ENCODE measurements at regions not wholly inside any gene's neighbourhood (a gene's known extent, or its start where the extent isn't known, plus 50 kb on each side); places are given as distances from the start of the nearest gene placed in this dataset.

GRCh38 chr2:118431586-118431985 is 343.3 kb downstream of the INSIG2 start:
- Histone ChIP-seq H3K9me3 (no peaks in the 10 kb centered on the region), H3K4me1 (peaks cover 9% of the 10 kb centered on the region; the same call in 2 of the 3 replicates), H3K4me2 (no peak overlapping the region), H3K27ac (no peak overlapping the region), H3K4me3 (no peak overlapping the region)
- ATAC-seq (no peak), DNase-seq (ENCODE audit: low read depth in 1 of 2, low spot score in 1 of 2) (no peak), FAIRE-seq (no peak)
- WGBS (ENCODE audit: missing lambda C conversion rate): 61% methylated on average over 6 of the region's 6 CpGs
- POLR2A ChIA-PET: no interaction called here
- TF ChIP-seq JUNB (IDR thresholded peaks at IDR 0.05) (no peak), MAZ (IDR thresholded peaks at IDR 0.05; ENCODE audit: borderline replicate concordance, low read depth, low read length) (no peak), ZNF302 (CRISPR knock-in tag; IDR thresholded peaks at IDR 0.05) (no peak), RCOR1 (IDR thresholded peaks at IDR 0.05; ENCODE audit: low read depth, low read length) (no peak), HMGXB4 (CRISPR knock-in tag; IDR thresholded peaks at IDR 0.05; ENCODE audit: borderline replicate concordance) (no peak)
- CTCF ChIA-PET: interaction anchor here (0.9 to 2.1 kb wide), 2 partner anchors 424 to 428 kb away, joined by 3 to 9 read pairs; no protein-coding TSS in a partner anchor

- H3K9me3 ChIP-seq: no peaks in the 10 kb centered on the region
- ChIA-PET POLR2A (no interaction called here), CTCF (interaction anchor here (0.9 to 2.1 kb wide), 2 partner anchors 424 to 429 kb away, joined by 3 to 9 read pairs; no protein-coding TSS in a partner anchor)
- 46% methylated on average over 3 of the region's 3 CpGs for WGBS (ENCODE audit: missing lambda C conversion rate)
- TF ChIP-seq MAX (IDR thresholded peaks at IDR 0.05) (no peak), MAZ (IDR thresholded peaks at IDR 0.05; ENCODE audit: borderline replicate concordance, low read depth, low read length) (no peak), RCOR1 (IDR thresholded peaks at IDR 0.05; ENCODE audit: low read depth, low read length) (no peak), RAD21 (conservative IDR thresholded peaks at IDR 0.05 in 1 of 2, IDR thresholded peaks at IDR 0.05 in 1 of 2) (0 out of 5 replicates have a peak, but pooled peaks of 1 of the 2 experiments have one; percentile 28), CHD4 (IDR thresholded peaks at IDR 0.05; ENCODE audit: borderline replicate concordance) (no peak), RARB (CRISPR knock-in tag; IDR thresholded peaks at IDR 0.05) (no peak), SREBF2 (IDR thresholded peaks at IDR 0.05) (no peak), HDAC2 (IDR thresholded peaks at IDR 0.05) (no peak), FOXS1 (CRISPR knock-in tag; IDR thresholded peaks at IDR 0.05) (no peak), MYC (IDR thresholded peaks at IDR 0.05; ENCODE audit: borderline replicate concordance, low read length) (no peak), NPAS2 (CRISPR knock-in tag; IDR thresholded peaks at IDR 0.05; ENCODE audit: borderline replicate concordance) (no peak), ATOH8 (CRISPR knock-in tag; IDR thresholded peaks at IDR 0.05; ENCODE audit: low read depth) (no peak), HMGXB4 (CRISPR knock-in tag; IDR thresholded peaks at IDR 0.05; ENCODE audit: borderline replicate concordance) (no peak), CTCF (IDR thresholded peaks at IDR 0.05) (peak; percentile 13; the same call in 1 of the 3 replicates), KDM5A (IDR thresholded peaks at IDR 0.05) (no peak), HOXB5 (CRISPR knock-in tag; IDR thresholded peaks at IDR 0.05) (no peak)
- peak overlapping the region; percentile 29 for H3K4me2 ChIP-seq
- DNase-seq (ENCODE audit: low read depth in 1 of 2, low spot score in 1 of 2): peak in 1 of 2 experiments; percentile 6
- no peak for FAIRE-seq
- ATAC-seq: no peak
- no peak overlapping the region for H3K27ac ChIP-seq
- H3K4me3 ChIP-seq: no peak overlapping the region
- peaks cover 9% of the 10 kb centered on the region; the same call in 2 of the 3 replicates for H3K4me1 ChIP-seq
These were observed 342.9 kb downstream of the INSIG2 start for GRCh38 chr2:118431165-118431517.
